C4-2B (cell line): ENCODE measurements at regions not wholly inside any gene's neighbourhood (a gene's known extent, or its start where the extent isn't known, plus 50 kb on each side); places are given as distances from the start of the nearest gene placed in this dataset.

Experiments used
- ZFX ChIP-seq: fragments of 450-650 bp; IDR thresholded peaks from 2 replicates; pipeline ENCODE4 v1.6.1; 2017
- TF ChIP-seq, protein P1 (sequence below): fragments of 450-650 bp; conservative IDR thresholded peaks from 2 replicates; pipeline ENCODE4 v1.5.1; 2017; ENCODE audit warnings: mild to moderate bottlenecking

DNA sequence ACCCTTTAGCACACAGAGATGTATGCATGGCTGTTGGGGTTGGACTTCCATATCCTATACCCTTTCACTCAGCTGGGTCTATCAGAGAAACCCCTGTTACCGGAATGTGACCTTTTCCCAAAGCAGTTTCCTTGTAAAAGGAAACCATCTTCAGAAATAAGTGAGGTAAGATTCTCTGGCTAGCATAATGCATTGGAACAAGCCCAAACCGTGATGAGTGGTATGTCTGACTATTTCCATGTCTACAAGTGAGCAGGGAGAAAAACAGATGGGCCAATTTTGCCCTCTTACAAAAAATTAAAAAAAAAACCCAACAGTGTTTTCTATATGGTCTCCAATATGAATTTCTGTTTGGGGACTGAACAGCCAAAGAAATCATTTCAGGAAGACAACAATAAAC is 283.9 kb downstream of the SMARCA1 start:
- TF ChIP-seq, protein P1, sequence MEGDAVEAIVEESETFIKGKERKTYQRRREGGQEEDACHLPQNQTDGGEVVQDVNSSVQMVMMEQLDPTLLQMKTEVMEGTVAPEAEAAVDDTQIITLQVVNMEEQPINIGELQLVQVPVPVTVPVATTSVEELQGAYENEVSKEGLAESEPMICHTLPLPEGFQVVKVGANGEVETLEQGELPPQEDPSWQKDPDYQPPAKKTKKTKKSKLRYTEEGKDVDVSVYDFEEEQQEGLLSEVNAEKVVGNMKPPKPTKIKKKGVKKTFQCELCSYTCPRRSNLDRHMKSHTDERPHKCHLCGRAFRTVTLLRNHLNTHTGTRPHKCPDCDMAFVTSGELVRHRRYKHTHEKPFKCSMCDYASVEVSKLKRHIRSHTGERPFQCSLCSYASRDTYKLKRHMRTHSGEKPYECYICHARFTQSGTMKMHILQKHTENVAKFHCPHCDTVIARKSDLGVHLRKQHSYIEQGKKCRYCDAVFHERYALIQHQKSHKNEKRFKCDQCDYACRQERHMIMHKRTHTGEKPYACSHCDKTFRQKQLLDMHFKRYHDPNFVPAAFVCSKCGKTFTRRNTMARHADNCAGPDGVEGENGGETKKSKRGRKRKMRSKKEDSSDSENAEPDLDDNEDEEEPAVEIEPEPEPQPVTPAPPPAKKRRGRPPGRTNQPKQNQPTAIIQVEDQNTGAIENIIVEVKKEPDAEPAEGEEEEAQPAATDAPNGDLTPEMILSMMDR: no peak
- TF ChIP-seq ZFX: no peak
